PC-9 (cell line): ENCODE measurements at regions not wholly inside any gene's neighbourhood (a gene's known extent, or its start where the extent isn't known, plus 50 kb on each side); places are given as distances from the start of the nearest gene placed in this dataset.

Experiments used
- EZH2 ChIP-seq: fragments of 200-600 bp; sonication (generic); IDR thresholded peaks from 2 replicates; pipeline ENCODE4 v1.8.0; 2017; ENCODE audit warnings: antibody characterized with exemption, low read depth
- TF ChIP-seq, protein P1 (sequence below): fragments of 200-600 bp; sonication (generic); conservative IDR thresholded peaks from 2 replicates; pipeline ENCODE4 v1.6.1; 2017; ENCODE audit warnings: mixed run types, antibody characterized with exemption, mild to moderate bottlenecking, moderate library complexity

DNA sequence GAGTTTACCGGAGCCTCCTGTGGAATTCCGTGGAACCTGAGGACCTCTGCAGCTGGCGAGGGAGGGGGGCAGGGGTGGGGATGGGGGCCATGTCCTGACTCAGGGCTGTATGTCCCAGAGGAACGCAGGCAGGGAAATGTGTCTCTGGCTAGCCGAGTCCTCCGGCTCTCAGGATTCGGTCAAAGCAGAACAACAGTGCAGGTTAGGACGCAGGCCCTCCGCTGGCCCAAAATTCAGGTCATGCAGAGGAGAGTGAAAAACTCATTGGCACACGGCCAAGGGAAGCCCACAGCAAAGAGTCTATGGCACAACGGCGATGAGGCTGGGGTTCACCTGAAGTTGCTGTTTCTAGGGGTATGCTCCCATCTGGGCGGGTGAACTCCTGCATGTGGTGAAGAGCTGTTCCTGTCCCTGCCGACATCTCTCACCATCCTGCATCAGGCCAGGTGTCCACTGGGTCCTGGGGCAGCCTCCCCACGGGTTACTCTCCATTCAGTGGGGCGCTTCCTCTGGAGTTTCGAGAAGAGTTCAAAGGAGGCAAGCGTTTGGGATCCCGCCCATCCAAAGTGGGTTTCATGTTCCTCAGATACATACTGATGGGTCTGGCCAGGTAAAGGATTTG is 1055.3 kb downstream of the BRD1 start:
- TF ChIP-seq, protein P1, sequence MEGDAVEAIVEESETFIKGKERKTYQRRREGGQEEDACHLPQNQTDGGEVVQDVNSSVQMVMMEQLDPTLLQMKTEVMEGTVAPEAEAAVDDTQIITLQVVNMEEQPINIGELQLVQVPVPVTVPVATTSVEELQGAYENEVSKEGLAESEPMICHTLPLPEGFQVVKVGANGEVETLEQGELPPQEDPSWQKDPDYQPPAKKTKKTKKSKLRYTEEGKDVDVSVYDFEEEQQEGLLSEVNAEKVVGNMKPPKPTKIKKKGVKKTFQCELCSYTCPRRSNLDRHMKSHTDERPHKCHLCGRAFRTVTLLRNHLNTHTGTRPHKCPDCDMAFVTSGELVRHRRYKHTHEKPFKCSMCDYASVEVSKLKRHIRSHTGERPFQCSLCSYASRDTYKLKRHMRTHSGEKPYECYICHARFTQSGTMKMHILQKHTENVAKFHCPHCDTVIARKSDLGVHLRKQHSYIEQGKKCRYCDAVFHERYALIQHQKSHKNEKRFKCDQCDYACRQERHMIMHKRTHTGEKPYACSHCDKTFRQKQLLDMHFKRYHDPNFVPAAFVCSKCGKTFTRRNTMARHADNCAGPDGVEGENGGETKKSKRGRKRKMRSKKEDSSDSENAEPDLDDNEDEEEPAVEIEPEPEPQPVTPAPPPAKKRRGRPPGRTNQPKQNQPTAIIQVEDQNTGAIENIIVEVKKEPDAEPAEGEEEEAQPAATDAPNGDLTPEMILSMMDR = no peak
- TF ChIP-seq EZH2 = no peak
